ENCODE measurements at regions not wholly inside any gene's neighbourhood (a gene's known extent, or its start where the extent isn't known, plus 50 kb on each side); places are given as distances from the start of the nearest gene placed in this dataset.
A peak's percentile ranks its signal among the peaks of the same experiment; 100 is the strongest.

- H3K27me3 ChIP-seq (ENCODE audit: control insufficient read depth in 1 of 2, insufficient read depth in 1 of 2, low read length in 2 of 2) = no peaks in the 10 kb centered on the region
- H2AK5ac ChIP-seq (ENCODE audit: low read length, severe bottlenecking) = no peak overlapping the region
- H3K18ac ChIP-seq (ENCODE audit: low read depth in 1 of 2, low read length in 2 of 2) = no peak overlapping the region
- no peak overlapping the region for H2BK15ac ChIP-seq (ENCODE audit: low read depth, poor library complexity, severe bottlenecking)
- no peak overlapping the region for H3K4me2 ChIP-seq (ENCODE audit: low read length, poor library complexity, severe bottlenecking)
- H3K23ac ChIP-seq (ENCODE audit: low read length in 2 of 2) = no peak overlapping the region
- no peak overlapping the region for H3K14ac ChIP-seq (ENCODE audit: low read length in 2 of 2)
- H3K9me3 ChIP-seq (ENCODE audit: control insufficient read depth, low read length) = peaks cover 13% of the 10 kb centered on the region
- H2BK12ac ChIP-seq (ENCODE audit: low read length in 2 of 2) = no peak overlapping the region
- H3K79me1 ChIP-seq (replicated peaks; ENCODE audit: low read length, poor library complexity, severe bottlenecking) = no peaks in the 10 kb centered on the region
- H3K4ac ChIP-seq (ENCODE audit: low read depth in 1 of 2, low read length in 2 of 2) = no peak overlapping the region
- no peak overlapping the region for H4K91ac ChIP-seq (ENCODE audit: low read length)
- no peak overlapping the region for H2AFZ ChIP-seq (ENCODE audit: low read depth, low read length)
- H2BK120ac ChIP-seq (ENCODE audit: low read depth, low read length) = no peak overlapping the region
- 89% methylated on average over 1 of the region's 1 CpG for WGBS
- H4K8ac ChIP-seq (ENCODE audit: low read length) = no peak overlapping the region
- H2BK5ac ChIP-seq (ENCODE audit: low read depth, low read length, poor library complexity, severe bottlenecking) = no peak overlapping the region
- H3K9ac ChIP-seq (ENCODE audit: low read length) = no peak overlapping the region
- no peaks in the 10 kb centered on the region for H3K36me3 ChIP-seq (ENCODE audit: control insufficient read depth in 1 of 2, insufficient read depth in 2 of 2, low read depth in 1 of 2, low read length in 2 of 2)
- no peak overlapping the region for H3K27ac ChIP-seq (ENCODE audit: low read length, poor library complexity, severe bottlenecking)
- no peaks in the 10 kb centered on the region for H3K4me1 ChIP-seq (ENCODE audit: control insufficient read depth, insufficient read depth, low read depth, low read length)
- H3K4me3 ChIP-seq (ENCODE audit: insufficient read depth in 1 of 2, low read depth in 1 of 2, low read length in 2 of 2) = no peak overlapping the region
- DNase-seq = no peak
These were observed 904.1 kb downstream of the NLGN4X start for GRCh38 chrX:5324546-5324945.

GRCh38 chrX:5314148-5314547 is 914.5 kb downstream of the NLGN4X start:
- no peak overlapping the region for H2AFZ ChIP-seq (ENCODE audit: low read depth, low read length)
- H3K79me1 ChIP-seq (replicated peaks; ENCODE audit: low read length, poor library complexity, severe bottlenecking) = no peaks in the 10 kb centered on the region
- peaks cover 24% of the 10 kb centered on the region for H3K9me3 ChIP-seq (ENCODE audit: control insufficient read depth, low read length)
- H2BK5ac ChIP-seq (ENCODE audit: low read depth, low read length, poor library complexity, severe bottlenecking) = no peak overlapping the region
- H2AK5ac ChIP-seq (ENCODE audit: low read length, severe bottlenecking) = no peak overlapping the region
- 75% methylated on average over 2 of the region's 5 CpGs for WGBS
- no peaks in the 10 kb centered on the region for H3K36me3 ChIP-seq (ENCODE audit: control insufficient read depth in 1 of 2, insufficient read depth in 2 of 2, low read depth in 1 of 2, low read length in 2 of 2)
- no peaks in the 10 kb centered on the region for H3K27me3 ChIP-seq (ENCODE audit: control insufficient read depth in 1 of 2, insufficient read depth in 1 of 2, low read length in 2 of 2)
- H2BK12ac ChIP-seq (ENCODE audit: low read length in 2 of 2) = no peak overlapping the region
- no peaks in the 10 kb centered on the region for H3K4me1 ChIP-seq (ENCODE audit: control insufficient read depth, insufficient read depth, low read depth, low read length)
- H3K4me2 ChIP-seq (ENCODE audit: low read length, poor library complexity, severe bottlenecking) = no peak overlapping the region
- DNase-seq = no peak
- H4K8ac ChIP-seq (ENCODE audit: low read length) = no peak overlapping the region
- H3K18ac ChIP-seq (ENCODE audit: low read depth in 1 of 2, low read length in 2 of 2) = no peak overlapping the region
- no peak overlapping the region for H2BK15ac ChIP-seq (ENCODE audit: low read depth, poor library complexity, severe bottlenecking)
- H3K4me3 ChIP-seq (ENCODE audit: insufficient read depth in 1 of 2, low read depth in 1 of 2, low read length in 2 of 2) = no peak overlapping the region
- no peak overlapping the region for H3K23ac ChIP-seq (ENCODE audit: low read length in 2 of 2)
- no peak overlapping the region for H3K14ac ChIP-seq (ENCODE audit: low read length in 2 of 2)
- no peak overlapping the region for H3K4ac ChIP-seq (ENCODE audit: low read depth in 1 of 2, low read length in 2 of 2)
- H2BK120ac ChIP-seq (ENCODE audit: low read depth, low read length) = no peak overlapping the region
- no peak overlapping the region for H4K91ac ChIP-seq (ENCODE audit: low read length)
- H3K27ac ChIP-seq (ENCODE audit: low read length, poor library complexity, severe bottlenecking) = no peak overlapping the region
- H3K9ac ChIP-seq (ENCODE audit: low read length) = no peak overlapping the region

- Histone ChIP-seq H3K18ac (ENCODE audit: low read depth in 1 of 2, low read length in 2 of 2) (no peak overlapping the region), H4K91ac (ENCODE audit: low read length) (no peak overlapping the region), H2BK12ac (ENCODE audit: low read length in 2 of 2) (no peak overlapping the region), H3K4me3 (ENCODE audit: insufficient read depth in 1 of 2, low read depth in 1 of 2, low read length in 2 of 2) (no peak overlapping the region), H3K36me3 (ENCODE audit: control insufficient read depth in 1 of 2, insufficient read depth in 2 of 2, low read depth in 1 of 2, low read length in 2 of 2) (no peaks in the 10 kb centered on the region), H3K14ac (ENCODE audit: low read length in 2 of 2) (no peak overlapping the region), H3K27ac (ENCODE audit: low read length, poor library complexity, severe bottlenecking) (no peak overlapping the region), H3K4me1 (ENCODE audit: control insufficient read depth, insufficient read depth, low read depth, low read length) (no peaks in the 10 kb centered on the region), H3K79me1 (replicated peaks; ENCODE audit: low read length, poor library complexity, severe bottlenecking) (no peaks in the 10 kb centered on the region), H2BK5ac (ENCODE audit: low read depth, low read length, poor library complexity, severe bottlenecking) (no peak overlapping the region), H4K8ac (ENCODE audit: low read length) (no peak overlapping the region), H3K9ac (ENCODE audit: low read length) (no peak overlapping the region), H2AK5ac (ENCODE audit: low read length, severe bottlenecking) (no peak overlapping the region), H3K27me3 (ENCODE audit: control insufficient read depth in 1 of 2, insufficient read depth in 1 of 2, low read length in 2 of 2) (no peaks in the 10 kb centered on the region), H3K23ac (ENCODE audit: low read length in 2 of 2) (no peak overlapping the region), H2BK15ac (ENCODE audit: low read depth, poor library complexity, severe bottlenecking) (no peak overlapping the region), H2AFZ (ENCODE audit: low read depth, low read length) (no peak overlapping the region), H3K9me3 (ENCODE audit: control insufficient read depth, low read length) (peaks cover 37% of the 10 kb centered on the region), H3K4ac (ENCODE audit: low read depth in 1 of 2, low read length in 2 of 2) (no peak overlapping the region), H2BK120ac (ENCODE audit: low read depth, low read length) (no peak overlapping the region), H3K4me2 (ENCODE audit: low read length, poor library complexity, severe bottlenecking) (no peak overlapping the region)
- 80% methylated on average over 1 of the region's 2 CpGs for WGBS
- DNase-seq = no peak
These were observed 921.3 kb downstream of the NLGN4X start for GRCh38 chrX:5307416-5307815.

- no peaks in the 10 kb centered on the region for H3K79me1 ChIP-seq (replicated peaks; ENCODE audit: low read length, poor library complexity, severe bottlenecking)
- H3K14ac ChIP-seq (ENCODE audit: low read length in 2 of 2) = no peak overlapping the region
These were observed 922.0 kb downstream of the NLGN4X start for GRCh38 chrX:5306654-5307121.

More at GRCh38 chrX:5306654-5307121, 922.0 kb downstream of the NLGN4X start:
- Histone ChIP-seq H3K36me3 (ENCODE audit: control insufficient read depth in 1 of 2, insufficient read depth in 2 of 2, low read depth in 1 of 2, low read length in 2 of 2) (no peaks in the 10 kb centered on the region), H3K4ac (ENCODE audit: low read depth in 1 of 2, low read length in 2 of 2) (no peak overlapping the region), H3K4me3 (ENCODE audit: insufficient read depth in 1 of 2, low read depth in 1 of 2, low read length in 2 of 2) (no peak overlapping the region), H3K23ac (ENCODE audit: low read length in 2 of 2) (no peak overlapping the region), H2BK15ac (ENCODE audit: low read depth, poor library complexity, severe bottlenecking) (no peak overlapping the region), H3K4me1 (ENCODE audit: control insufficient read depth, insufficient read depth, low read depth, low read length) (no peaks in the 10 kb centered on the region), H3K4me2 (ENCODE audit: low read length, poor library complexity, severe bottlenecking) (no peak overlapping the region), H4K8ac (ENCODE audit: low read length) (no peak overlapping the region), H3K9me3 (ENCODE audit: control insufficient read depth, low read length) (peaks cover 40% of the 10 kb centered on the region), H3K18ac (ENCODE audit: low read depth in 1 of 2, low read length in 2 of 2) (no peak overlapping the region), H2BK12ac (ENCODE audit: low read length in 2 of 2) (no peak overlapping the region), H2BK5ac (ENCODE audit: low read depth, low read length, poor library complexity, severe bottlenecking) (no peak overlapping the region), H2AFZ (ENCODE audit: low read depth, low read length) (no peak overlapping the region), H2AK5ac (ENCODE audit: low read length, severe bottlenecking) (no peak overlapping the region), H3K27me3 (ENCODE audit: control insufficient read depth in 1 of 2, insufficient read depth in 1 of 2, low read length in 2 of 2) (no peaks in the 10 kb centered on the region), H3K27ac (ENCODE audit: low read length, poor library complexity, severe bottlenecking) (no peak overlapping the region), H4K91ac (ENCODE audit: low read length) (no peak overlapping the region), H2BK120ac (ENCODE audit: low read depth, low read length) (no peak overlapping the region), H3K9ac (ENCODE audit: low read length) (no peak overlapping the region)
- peak; percentile 0 for DNase-seq
- 63% methylated on average over 4 of the region's 7 CpGs for WGBS

Measured in mesenchymal stem cell (in vitro differentiated cells and primary cell).